Keratinocyte (primary cell): ENCODE measurements at regions not wholly inside any gene's neighbourhood (a gene's known extent, or its start where the extent isn't known, plus 50 kb on each side); places are given as distances from the start of the nearest gene placed in this dataset.

Experiments
- DNase-seq: peaks from one replicate; pipeline ENCODE4 v3.0.0-alpha.2; 2011; ENCODE audit warnings: low read depth, missing footprints, low spot score
- FAIRE-seq: peaks from 2 replicates; lab custom pipeline; 2011; peaks lifted over from hg19 to GRCh38; lab: Jason Lieb, UNC
- H2AFZ ChIP-seq: 2 replicates; pipeline ENCODE4 v1.6.0; 2012; ENCODE audit warnings: low read length, control low read depth, inconsistent platforms; ENCODE audit not compliant: control insufficient read depth
- H3K27ac ChIP-seq: 2 replicates; pipeline ENCODE4 v1.5.1; 2011; ENCODE audit warnings: low read length; ENCODE audit not compliant: control insufficient read depth, insufficient read depth
- H3K27me3 ChIP-seq: 3 replicates; pipeline ENCODE4 v1.6.0; 2011; ENCODE audit warnings: low read length; ENCODE audit not compliant: control insufficient read depth, insufficient read depth; ENCODE audit errors: extremely low read depth
- H3K36me3 ChIP-seq, 2 experiments: 2 replicates in 1 of 2; 3 replicates in 1 of 2; pipeline ENCODE4 v1.5.1; 2011; ENCODE audit warnings: low read length in 2 of 2, mild to moderate bottlenecking in 1 of 2; ENCODE audit not compliant: control insufficient read depth in 2 of 2, insufficient read depth in 2 of 2; ENCODE audit errors: extremely low read depth in 1 of 2
- H3K4me1 ChIP-seq: 3 replicates; pipeline ENCODE4 v1.5.1; 2011; ENCODE audit warnings: low read length; ENCODE audit not compliant: control insufficient read depth, insufficient read depth; ENCODE audit errors: extremely low read depth
- H3K4me2 ChIP-seq: 3 replicates; pipeline ENCODE4 v1.6.0; 2011; ENCODE audit warnings: low read depth, low read length; ENCODE audit not compliant: control insufficient read depth, insufficient read depth; ENCODE audit errors: extremely low read depth
- H3K4me3 ChIP-seq, 3 experiments: fragments of 200-600 bp in 1 of 3; sonication (generic) in 1 of 3; 2 replicates in 2 of 3; 3 replicates in 1 of 3; pipeline ENCODE4 v1.5.1; 2011 to 2016; ENCODE audit warnings: low read length in 3 of 3, mild to moderate bottlenecking in 3 of 3, control low read depth in 2 of 3, inconsistent platforms in 1 of 3, low read depth in 1 of 3, mixed read lengths in 1 of 3, mixed run types in 1 of 3, moderate library complexity in 1 of 3; ENCODE audit not compliant: control insufficient read depth in 2 of 3, insufficient read depth in 2 of 3; ENCODE audit errors: extremely low read depth in 1 of 3
- H3K79me2 ChIP-seq: 2 replicates; pipeline ENCODE4 v1.6.0; 2012; ENCODE audit warnings: low read length; ENCODE audit not compliant: control insufficient read depth, insufficient read depth
- H3K9ac ChIP-seq: 3 replicates; pipeline ENCODE4 v1.6.0; 2011; ENCODE audit warnings: low read length; ENCODE audit not compliant: control insufficient read depth, insufficient read depth; ENCODE audit errors: extremely low read depth
- H3K9me1 ChIP-seq: 3 replicates; pipeline ENCODE4 v1.6.0; 2011; ENCODE audit warnings: low read length; ENCODE audit not compliant: control insufficient read depth, insufficient read depth; ENCODE audit errors: extremely low read depth
- H3K9me3 ChIP-seq: 2 replicates; pipeline ENCODE4 v1.5.1; 2012; ENCODE audit warnings: low read depth, low read length; ENCODE audit not compliant: control insufficient read depth
- H4K20me1 ChIP-seq: 3 replicates; pipeline ENCODE4 v1.6.0; 2011; ENCODE audit warnings: low read length; ENCODE audit not compliant: control insufficient read depth, insufficient read depth; ENCODE audit errors: extremely low read depth
- CTCF ChIP-seq, 3 experiments: IDR thresholded peaks in 1 of 3; conservative IDR thresholded peaks in 1 of 3; optimal IDR thresholded peaks in 1 of 3; 2 replicates in 2 of 3; 3 replicates in 1 of 3; pipeline versions ENCODE3 to v1.5.1; 2011; ENCODE audit warnings: low read length in 3 of 3, mild to moderate bottlenecking in 3 of 3, moderate library complexity in 2 of 3, control low read depth in 1 of 3, inconsistent platforms in 1 of 3; ENCODE audit not compliant: insufficient read depth in 2 of 3; ENCODE audit errors: extremely low read depth in 1 of 3
- EZH2 ChIP-seq: IDR thresholded peaks from one replicate; pipeline ENCODE4 v1.6.1; 2012; ENCODE audit warnings: inconsistent platforms, mild to moderate bottlenecking, low read length, moderate library complexity
- dilution Hi-C: fragments of 300-500 bp; cut with MboI; formaldehyde crosslinking; loops from one replicate; pipeline ENCODE4 v1.7.0; 2020; ENCODE audit warnings: low sequenced_read_pairs; ENCODE audit not compliant: extremely low pct_ligation_motif_present

GRCh38 chr2:19759880-19760279 lies 141.9 kb downstream of the TTC32 start:
- no peak overlapping the region for H3K4me3 ChIP-seq
- no peaks in the 10 kb centered on the region for H3K36me3 ChIP-seq
- H3K79me2 ChIP-seq: no peaks in the 10 kb centered on the region
- TF ChIP-seq EZH2: no peak
- TF ChIP-seq CTCF (optimal IDR thresholded peaks at IDR 0.05 in 1 of 3, IDR thresholded peaks at IDR 0.05 in 1 of 3, conservative IDR thresholded peaks at IDR 0.05 in 1 of 3; ENCODE audit: extremely low read depth in 1 of 3, insufficient read depth in 2 of 3, low read length in 3 of 3): no peak
- no peak overlapping the region for H3K9ac ChIP-seq
- no peaks in the 10 kb centered on the region for H3K9me3 ChIP-seq
- H3K9me1 ChIP-seq: no peaks in the 10 kb centered on the region
- no peak for DNase-seq
- H3K4me1 ChIP-seq: peaks cover 5% of the 10 kb centered on the region
- no peak for FAIRE-seq
- no peaks in the 10 kb centered on the region for H3K27me3 ChIP-seq
- no peak overlapping the region for H3K27ac ChIP-seq
- H3K4me2 ChIP-seq: no peak overlapping the region
- no peak overlapping the region for H2AFZ ChIP-seq
- dilution Hi-C loops: no loop called here
- no peaks in the 10 kb centered on the region for H4K20me1 ChIP-seq

DNA sequence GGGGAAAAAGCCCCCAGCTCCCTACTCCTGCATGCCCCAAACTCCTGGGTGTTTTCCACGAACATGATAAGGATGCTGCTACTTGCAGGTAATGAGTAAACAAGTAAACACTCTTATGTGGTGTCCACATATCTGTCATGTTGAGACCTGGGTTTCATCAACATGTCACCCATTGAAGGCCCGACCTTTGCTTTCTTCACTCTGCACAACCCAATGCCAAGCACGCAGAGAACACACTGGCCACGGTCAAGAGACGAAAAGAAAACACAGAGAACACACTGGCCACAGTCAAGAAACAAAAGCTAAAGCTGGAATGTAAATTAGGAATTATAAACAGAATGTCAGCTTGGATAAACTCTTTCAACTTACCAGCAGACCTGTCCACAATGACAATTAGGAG lies 143.1 kb downstream of the TTC32 start:
- Histone ChIP-seq H3K4me2 (no peak overlapping the region), H3K4me1 (peaks cover 12% of the 10 kb centered on the region), H3K9me3 (no peaks in the 10 kb centered on the region), H3K27me3 (no peaks in the 10 kb centered on the region), H2AFZ (no peak overlapping the region), H3K27ac (no peak overlapping the region), H3K79me2 (no peaks in the 10 kb centered on the region), H4K20me1 (no peaks in the 10 kb centered on the region), H3K9me1 (no peaks in the 10 kb centered on the region), H3K4me3 (no peak overlapping the region), H3K9ac (no peak overlapping the region), H3K36me3 (no peaks in the 10 kb centered on the region)
- FAIRE-seq (no peak), DNase-seq (no peak)
- no peak for TF ChIP-seq EZH2
- TF ChIP-seq CTCF (optimal IDR thresholded peaks at IDR 0.05 in 1 of 3, IDR thresholded peaks at IDR 0.05 in 1 of 3, conservative IDR thresholded peaks at IDR 0.05 in 1 of 3; ENCODE audit: extremely low read depth in 1 of 3, insufficient read depth in 2 of 3, low read length in 3 of 3): no peak
- dilution Hi-C loops: no loop called here
